ENCODE measurements at regions not wholly inside any gene's neighbourhood (a gene's known extent, or its start where the extent isn't known, plus 50 kb on each side); places are given as distances from the start of the nearest gene placed in this dataset.
A peak's percentile ranks its signal among the peaks of the same experiment; 100 is the strongest.

DNA sequence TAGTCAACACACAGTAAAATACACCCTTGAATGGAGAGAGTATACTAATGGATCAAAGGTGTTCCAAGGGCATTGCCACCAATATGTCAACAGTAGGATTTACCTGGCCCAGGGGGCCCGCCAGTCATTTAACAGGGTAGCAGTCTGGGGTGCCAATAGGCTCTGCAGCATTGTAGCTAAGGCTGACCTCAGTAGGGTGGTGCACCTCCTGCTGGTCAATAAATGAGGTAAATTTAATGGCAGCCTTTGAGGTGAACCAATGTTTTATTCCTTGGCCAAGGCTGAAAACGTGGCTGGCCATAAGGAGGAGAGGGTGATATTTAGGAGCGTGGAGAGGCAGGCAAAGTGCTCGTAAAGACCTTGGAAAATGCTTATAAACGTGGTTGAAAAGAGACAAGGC, 147.2 kb downstream of the RPS12 start (continued):
- TF ChIP-seq CHD1 (IDR thresholded peaks at IDR 0.05; ENCODE audit: low read depth, low read length): no peak
- no peak for TF ChIP-seq SRF (IDR thresholded peaks at IDR 0.05; ENCODE audit: low read depth, low read length)
- no peak for TF ChIP-seq EGR1 (IDR thresholded peaks at IDR 0.05; ENCODE audit: borderline replicate concordance, low read depth, low read length)
- peak; percentile 20 to 56 for TF ChIP-seq RAD21 (IDR thresholded peaks at IDR 0.05 in 1 of 2, conservative IDR thresholded peaks at IDR 0.05 in 1 of 2; ENCODE audit: low read depth in 2 of 2, low read length in 2 of 2)
- no peak for TF ChIP-seq SIN3A (conservative IDR thresholded peaks at IDR 0.05 in 1 of 2, IDR thresholded peaks at IDR 0.05 in 1 of 2; ENCODE audit: low read depth in 1 of 2, low read length in 2 of 2)
- TF ChIP-seq SAP30 (IDR thresholded peaks at IDR 0.05; ENCODE audit: insufficient read depth, insufficient replicate concordance, low read length): no peak

Measured in H1 (cell line).